Cardiac muscle cell (in vitro differentiated cells and primary cell): ENCODE measurements at regions not wholly inside any gene's neighbourhood (a gene's known extent, or its start where the extent isn't known, plus 50 kb on each side); places are given as distances from the start of the nearest gene placed in this dataset.

Source experiments
- DNase-seq, 2 donors: peaks; one replicate each; pipeline versions ENCODE4 v3.0.0 to v3.0.0-alpha.2; 2010 to 2017; ENCODE audit warnings: low read depth in 1 of 2, low spot score in 1 of 2
- H3K27ac ChIP-seq: fragments of 200-600 bp; sonication (generic); 2 replicates; pipeline ENCODE4 v1.5.1; 2016
- H3K27me3 ChIP-seq: fragments of 200-600 bp; sonication (generic); 2 replicates; pipeline ENCODE4 v1.6.0; 2016; ENCODE audit warnings: control low read depth
- H3K36me3 ChIP-seq: fragments of 200-600 bp; sonication (generic); 2 replicates; pipeline ENCODE4 v1.5.1; 2016; ENCODE audit warnings: control low read depth
- H3K4me1 ChIP-seq: fragments of 200-600 bp; sonication (generic); 2 replicates; pipeline ENCODE4 v1.8.1; 2017; ENCODE audit warnings: low read depth, mild to moderate bottlenecking, mixed run types
- H3K4me3 ChIP-seq: fragments of 200-600 bp; sonication (generic); 2 replicates; pipeline ENCODE4 v1.5.1; 2016; ENCODE audit warnings: mild to moderate bottlenecking
- H3K9me3 ChIP-seq: fragments of 200-600 bp; sonication (generic); 2 replicates; pipeline ENCODE4 v1.5.1; 2017; ENCODE audit warnings: low read depth, mild to moderate bottlenecking, control low read depth
- CTCF ChIP-seq: IDR thresholded peaks from 2 replicates; pipeline ENCODE4 v1.5.1; 2012; ENCODE audit warnings: low read depth, mild to moderate bottlenecking, low read length

DNA sequence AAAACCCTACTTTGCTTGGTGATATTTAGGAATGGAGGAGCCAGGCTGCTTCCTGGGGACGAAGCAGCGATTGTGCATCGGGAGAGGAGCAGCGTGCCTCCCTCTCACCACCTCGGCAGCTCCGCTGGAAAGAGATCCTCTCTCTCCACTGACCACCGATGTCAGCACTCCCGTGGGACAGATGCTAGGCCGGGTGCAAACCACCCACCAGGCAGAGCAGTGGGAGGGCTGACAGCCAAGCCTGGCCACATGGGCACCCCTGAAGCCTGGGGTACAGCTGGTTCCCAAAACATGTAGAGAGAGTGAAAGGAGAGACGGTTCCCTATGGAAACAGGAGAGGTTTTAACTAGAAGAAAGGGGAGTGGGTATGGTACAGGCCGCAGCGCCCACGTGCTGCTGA, 220.0 kb downstream of the ANKRD60 start:
- no peaks in the 10 kb centered on the region for H3K9me3 ChIP-seq
- no peaks in the 10 kb centered on the region for H3K36me3 ChIP-seq
- no peak for TF ChIP-seq CTCF
- H3K27ac ChIP-seq, result no peak overlapping the region
- no peak for DNase-seq
- no peaks in the 10 kb centered on the region for H3K4me1 ChIP-seq
- no peak overlapping the region for H3K4me3 ChIP-seq
- H3K27me3 ChIP-seq, result peaks cover 32% of the 10 kb centered on the region

GRCh38 chr20:58007947-58008346, 220.5 kb downstream of the ANKRD60 start:
- no peaks in the 10 kb centered on the region for H3K36me3 ChIP-seq
- DNase-seq, result no peak
- H3K27ac ChIP-seq, result no peak overlapping the region
- H3K4me3 ChIP-seq, result no peak overlapping the region
- H3K4me1 ChIP-seq, result no peaks in the 10 kb centered on the region
- no peak for TF ChIP-seq CTCF
- no peaks in the 10 kb centered on the region for H3K9me3 ChIP-seq
- peaks cover 32% of the 10 kb centered on the region for H3K27me3 ChIP-seq

- Histone ChIP-seq H3K27me3 (peaks cover 32% of the 10 kb centered on the region), H3K4me1 (no peaks in the 10 kb centered on the region), H3K9me3 (no peaks in the 10 kb centered on the region), H3K4me3 (no peak overlapping the region), H3K36me3 (no peaks in the 10 kb centered on the region), H3K27ac (no peak overlapping the region)
- no peak for TF ChIP-seq CTCF
- DNase-seq, result no peak
Observed at GRCh38 chr20:58006346-58007316, 221.8 kb downstream of the ANKRD60 start.

GRCh38 chr20:58005581-58006345, 222.7 kb downstream of the ANKRD60 start:
- Histone ChIP-seq H3K4me3 (no peak overlapping the region), H3K27ac (no peak overlapping the region), H3K27me3 (peaks cover 31% of the 10 kb centered on the region), H3K9me3 (no peaks in the 10 kb centered on the region), H3K36me3 (no peaks in the 10 kb centered on the region), H3K4me1 (no peaks in the 10 kb centered on the region)
- DNase-seq, result no peak
- TF ChIP-seq CTCF, result no peak

DNA sequence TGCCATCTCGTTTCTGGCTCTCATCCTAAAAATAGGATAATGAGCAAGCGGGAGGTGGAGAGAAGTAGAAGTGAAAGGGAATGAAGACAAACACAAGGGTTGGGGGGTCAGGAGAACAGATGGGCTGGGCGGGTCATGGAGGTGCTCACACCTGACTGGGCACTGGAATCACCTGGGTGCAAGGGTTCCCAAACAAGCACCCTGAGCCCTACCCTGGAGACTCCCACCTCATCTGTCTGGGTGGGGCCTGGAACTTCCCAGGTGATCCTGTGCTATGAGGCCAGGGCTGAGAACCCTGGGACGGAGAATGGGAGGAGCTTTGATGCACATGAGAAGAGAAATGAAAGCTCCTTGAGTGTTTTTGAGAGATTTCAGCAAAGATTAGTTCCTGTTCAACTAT, 223.6 kb downstream of the ANKRD60 start:
- H3K4me3 ChIP-seq, result no peak overlapping the region
- no peak for TF ChIP-seq CTCF
- no peaks in the 10 kb centered on the region for H3K9me3 ChIP-seq
- H3K36me3 ChIP-seq, result no peaks in the 10 kb centered on the region
- H3K27ac ChIP-seq, result no peak overlapping the region
- no peak for DNase-seq
- no peaks in the 10 kb centered on the region for H3K4me1 ChIP-seq
- peaks cover 27% of the 10 kb centered on the region for H3K27me3 ChIP-seq
